ENCODE measurements at regions not wholly inside any gene's neighbourhood (a gene's known extent, or its start where the extent isn't known, plus 50 kb on each side); places are given as distances from the start of the nearest gene placed in this dataset.

DNA sequence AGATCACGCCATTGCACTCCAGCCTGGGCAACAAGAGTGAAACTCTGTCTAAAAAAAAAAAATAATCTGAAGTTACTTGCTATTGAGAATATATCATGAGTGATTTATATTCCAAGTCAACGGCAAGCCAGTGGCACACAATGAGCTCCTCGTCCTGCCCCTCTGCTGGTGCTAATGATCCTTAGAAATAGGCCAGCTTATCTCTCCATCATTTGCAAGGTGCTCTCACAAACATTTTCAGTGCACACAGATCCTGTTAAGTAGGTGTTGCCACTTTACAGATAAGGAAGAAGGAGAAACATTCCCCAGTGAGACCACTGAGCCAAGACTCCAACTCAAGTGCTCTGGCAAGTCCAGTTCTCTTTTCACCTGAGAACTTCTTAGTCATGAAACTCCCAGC is 91.3 kb upstream of the GPR45 start:
- DNase-seq = no peak

DNA sequence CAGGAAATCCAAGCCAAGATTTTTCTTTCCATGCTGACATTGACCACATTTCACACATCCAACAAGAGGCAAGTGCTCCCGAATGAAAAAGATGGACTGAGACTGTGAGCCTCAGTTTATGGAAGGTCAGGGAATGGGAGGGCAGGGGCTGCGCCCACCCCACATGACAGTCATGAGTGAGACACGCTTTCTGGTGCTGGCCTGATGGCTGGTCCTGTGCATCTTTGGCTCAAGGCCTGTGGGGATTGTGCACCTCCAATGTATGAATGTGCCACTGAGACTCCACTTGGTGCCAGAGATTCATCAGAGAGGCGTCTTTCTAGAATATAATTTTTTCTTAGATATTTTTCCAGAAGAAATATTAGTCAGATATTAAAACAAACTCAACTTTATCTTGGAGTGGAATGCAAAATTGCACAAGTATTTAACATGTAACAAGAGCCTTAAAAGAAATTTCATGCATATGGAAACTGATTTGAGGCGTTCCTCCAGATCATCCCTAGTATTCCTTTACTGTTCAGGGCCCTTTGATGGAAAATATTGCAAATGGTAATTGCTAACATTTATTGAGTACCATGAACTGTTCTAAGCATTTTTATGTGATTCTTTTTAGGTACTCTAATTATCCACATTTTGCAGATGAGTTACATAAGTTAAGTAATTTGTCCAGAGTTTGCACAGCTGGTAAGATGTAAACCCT is 87.3 kb upstream of the GPR45 start:
- DNase-seq = no peak

DNA sequence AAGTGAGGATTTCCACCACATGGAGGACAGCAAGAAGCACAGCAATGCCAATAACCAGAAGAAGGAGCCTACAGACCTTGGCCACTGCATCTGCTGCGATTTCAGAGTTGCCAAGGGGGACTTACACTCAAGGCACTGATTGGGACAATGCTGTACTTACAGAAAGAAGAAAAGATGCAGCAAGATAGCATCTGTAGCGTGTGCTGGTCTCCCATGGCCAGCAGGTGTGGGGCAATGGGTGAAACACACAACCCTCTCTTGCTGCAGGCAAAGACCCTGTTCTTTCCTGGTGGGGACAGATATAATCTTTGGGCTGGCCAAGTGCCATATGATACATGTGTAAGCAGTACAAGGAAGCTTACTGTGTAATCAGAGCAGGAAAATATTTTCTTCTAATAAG is 85.4 kb upstream of the GPR45 start:
- no peak for DNase-seq

DNA sequence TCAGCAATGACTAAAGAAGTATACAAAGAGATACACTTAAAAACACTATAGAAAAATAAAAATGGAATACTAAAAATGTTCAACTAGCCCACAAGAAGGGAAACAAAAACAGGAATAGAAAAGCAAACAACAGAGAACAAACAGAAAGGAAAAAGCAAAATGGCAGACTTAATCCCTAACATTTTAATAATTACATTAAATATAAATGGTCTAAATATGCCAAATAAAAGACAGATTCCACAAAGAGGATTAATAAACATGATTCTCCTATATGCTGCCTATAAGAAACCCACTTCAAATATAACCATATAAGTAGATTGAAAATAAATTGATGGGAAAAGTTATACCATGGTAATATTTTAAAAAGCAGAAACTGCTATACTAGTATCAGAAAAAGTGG is 83.5 kb upstream of the GPR45 start:
- no peak for DNase-seq

DNA sequence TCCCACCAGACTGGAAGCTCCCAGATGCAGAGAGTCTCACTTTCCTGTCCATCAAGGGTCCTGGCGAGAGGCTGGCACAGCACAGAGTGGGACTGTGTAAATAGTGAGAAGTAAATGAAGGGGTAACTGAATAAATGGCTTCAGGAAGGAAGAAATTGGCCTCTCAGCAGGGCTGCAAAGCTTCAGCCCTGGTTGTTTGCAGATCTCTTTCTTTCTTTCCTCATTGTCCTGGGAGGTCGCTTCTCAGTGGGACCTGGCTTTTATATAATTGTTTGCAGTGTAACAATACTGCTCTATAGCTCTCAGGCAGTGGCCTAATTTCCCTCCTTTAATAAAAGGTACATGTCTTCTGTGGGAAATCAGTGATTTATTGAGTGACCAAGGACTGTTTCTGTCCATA is 74.9 kb upstream of the GPR45 start:
- no peak for DNase-seq

DNA sequence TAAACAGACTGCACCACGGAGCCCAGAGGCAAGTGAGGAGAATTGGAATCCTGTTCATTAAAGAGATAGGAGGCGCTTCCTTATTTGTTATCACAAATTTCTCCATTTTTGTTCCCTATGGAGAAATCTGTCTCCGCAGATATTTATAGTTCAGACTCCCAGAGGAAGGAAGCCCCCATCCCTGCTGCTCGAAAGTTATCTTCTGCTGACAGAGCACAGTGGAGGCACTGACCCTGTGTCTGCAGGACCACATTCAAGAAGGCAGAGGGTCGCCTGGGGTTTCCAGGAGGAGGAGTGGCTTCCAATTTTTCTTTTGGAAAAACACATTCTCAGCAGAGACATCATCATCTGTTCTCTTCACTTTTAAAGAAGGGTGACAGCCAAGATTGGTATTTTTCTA is 73.0 kb upstream of the GPR45 start:
- DNase-seq = no peak

- no peak for DNase-seq
Measured at GRCh38 chr2:105175231-105175630, 66.3 kb upstream of the GPR45 start.

DNA sequence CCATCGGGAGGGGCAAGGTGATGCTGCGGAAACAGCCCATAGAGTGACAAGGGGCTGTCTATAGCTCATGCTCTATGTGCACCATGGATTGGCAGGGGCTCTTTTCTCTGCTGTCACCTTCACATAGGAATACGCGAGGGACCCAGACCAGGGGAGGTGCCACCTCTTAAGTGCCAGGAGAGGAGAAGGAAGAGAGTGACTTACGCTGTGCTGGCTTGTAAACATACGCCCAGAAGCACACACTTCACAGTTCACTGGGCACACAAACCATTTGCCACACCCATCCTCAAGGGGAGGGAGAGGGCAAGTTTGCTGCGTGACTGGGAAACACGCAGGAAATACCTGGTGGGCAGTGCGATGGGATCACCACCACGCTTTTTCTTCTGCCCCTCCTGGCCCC is 65.1 kb upstream of the GPR45 start:
- no peak for DNase-seq

GRCh38 chr2:105177008-105177407 is 64.5 kb upstream of the GPR45 start:
- no peak for DNase-seq

DNA sequence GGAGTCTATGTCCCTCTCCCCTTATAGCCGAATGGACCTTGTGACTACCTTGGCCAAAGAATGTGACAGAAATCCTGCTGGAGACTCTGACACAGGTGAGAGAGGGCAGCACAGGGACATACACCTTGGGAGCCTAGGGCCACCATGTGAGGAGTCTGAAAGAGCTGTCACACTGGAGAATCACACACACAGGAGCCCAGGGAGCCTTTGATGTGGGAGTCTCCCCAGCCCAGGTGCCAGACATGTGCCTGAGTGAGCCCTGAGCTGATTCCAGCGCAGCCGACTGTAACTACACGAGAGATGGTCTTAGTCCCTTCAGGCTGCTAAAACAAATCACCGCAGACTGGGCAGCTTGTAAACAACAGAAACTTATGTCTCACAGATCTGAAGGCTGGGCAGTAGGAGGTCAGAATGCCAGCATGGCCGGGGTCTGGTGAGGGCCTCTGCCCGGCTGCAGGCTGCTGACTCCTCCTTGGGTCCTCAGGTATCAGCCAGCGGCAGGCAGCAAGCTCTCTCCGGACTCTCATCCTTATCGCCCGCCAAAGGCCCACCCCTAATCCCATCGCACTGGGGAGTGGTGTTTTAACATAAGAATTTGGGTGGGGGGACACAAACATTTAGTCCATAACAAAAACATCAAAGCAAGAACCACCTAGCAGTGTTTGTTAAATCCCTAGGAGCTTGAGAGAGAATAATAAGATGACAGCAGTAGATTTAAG is 63.8 kb upstream of the GPR45 start:
- no peak for DNase-seq

DNA sequence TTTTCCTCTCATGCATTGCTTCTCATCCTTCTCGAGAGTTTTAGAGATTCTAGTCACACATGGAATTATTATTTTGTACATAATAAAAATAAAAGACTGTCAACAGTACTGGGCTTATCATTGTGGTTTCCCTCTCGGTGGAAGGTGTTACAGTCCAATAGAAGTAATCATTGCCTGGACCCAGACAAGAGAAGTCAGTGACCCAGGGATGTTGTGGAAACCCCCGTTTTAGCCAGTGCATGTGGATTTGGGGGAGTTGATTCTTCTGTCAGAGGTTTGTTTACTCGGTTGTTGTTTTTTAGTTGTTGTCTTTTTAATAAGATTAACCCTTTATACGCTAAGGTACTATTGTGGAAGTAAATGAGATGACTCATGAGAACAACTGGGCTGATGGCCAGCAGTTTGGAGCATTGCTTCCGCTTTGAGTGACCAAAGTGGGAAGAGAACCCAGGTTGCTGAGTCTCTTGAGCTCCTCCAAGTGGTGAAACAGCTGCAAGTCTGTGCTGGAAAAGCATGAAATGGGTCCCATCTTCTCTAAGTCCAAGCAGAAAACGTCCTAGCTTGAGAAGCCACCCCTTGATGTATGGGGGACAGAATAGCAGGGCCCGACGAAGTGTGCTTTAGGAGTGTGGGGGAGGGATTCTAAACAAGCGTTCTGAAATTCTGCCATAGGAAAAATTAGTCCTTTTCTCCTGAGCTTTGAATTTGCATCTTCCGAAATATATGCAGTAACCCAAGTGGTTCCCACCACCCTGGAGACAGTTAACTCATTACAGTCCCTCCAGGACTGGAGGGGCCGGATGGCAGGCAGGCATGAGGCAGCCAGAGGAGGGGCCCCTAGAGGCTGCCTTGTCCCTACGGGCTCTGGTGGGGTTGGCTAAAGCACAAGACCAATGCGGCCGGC is 61.8 kb upstream of the GPR45 start:
- DNase-seq = no peak

DNA sequence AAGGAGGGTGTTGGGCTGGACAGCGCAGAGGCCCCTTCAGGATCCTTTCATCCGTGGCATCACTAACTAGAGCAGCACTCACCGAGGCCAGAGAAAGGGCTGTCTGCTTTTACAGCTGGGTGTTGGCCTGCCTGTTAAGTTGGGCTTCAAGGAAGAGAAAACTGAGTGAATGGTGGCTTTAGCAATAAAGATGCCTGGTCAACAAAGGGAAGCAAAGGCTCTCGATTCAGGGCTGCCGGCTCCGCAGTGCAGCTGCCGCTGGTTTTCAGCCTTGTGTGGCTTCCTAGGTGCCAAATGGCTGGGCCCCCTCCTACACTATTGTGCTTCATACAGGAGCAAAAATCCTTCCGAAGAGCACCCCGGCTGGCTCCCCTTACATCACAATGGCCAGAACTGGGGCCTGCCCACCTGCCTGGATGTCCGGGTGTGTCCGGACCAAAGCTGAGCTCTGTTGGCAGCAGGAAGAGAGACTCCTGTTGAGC is 61.0 kb upstream of the GPR45 start:
- DNase-seq = peak in 1 of 2 experiments; percentile 59

GRCh38 chr2:105181282-105181681 is 60.3 kb upstream of the GPR45 start:
- no peak for DNase-seq

DNA sequence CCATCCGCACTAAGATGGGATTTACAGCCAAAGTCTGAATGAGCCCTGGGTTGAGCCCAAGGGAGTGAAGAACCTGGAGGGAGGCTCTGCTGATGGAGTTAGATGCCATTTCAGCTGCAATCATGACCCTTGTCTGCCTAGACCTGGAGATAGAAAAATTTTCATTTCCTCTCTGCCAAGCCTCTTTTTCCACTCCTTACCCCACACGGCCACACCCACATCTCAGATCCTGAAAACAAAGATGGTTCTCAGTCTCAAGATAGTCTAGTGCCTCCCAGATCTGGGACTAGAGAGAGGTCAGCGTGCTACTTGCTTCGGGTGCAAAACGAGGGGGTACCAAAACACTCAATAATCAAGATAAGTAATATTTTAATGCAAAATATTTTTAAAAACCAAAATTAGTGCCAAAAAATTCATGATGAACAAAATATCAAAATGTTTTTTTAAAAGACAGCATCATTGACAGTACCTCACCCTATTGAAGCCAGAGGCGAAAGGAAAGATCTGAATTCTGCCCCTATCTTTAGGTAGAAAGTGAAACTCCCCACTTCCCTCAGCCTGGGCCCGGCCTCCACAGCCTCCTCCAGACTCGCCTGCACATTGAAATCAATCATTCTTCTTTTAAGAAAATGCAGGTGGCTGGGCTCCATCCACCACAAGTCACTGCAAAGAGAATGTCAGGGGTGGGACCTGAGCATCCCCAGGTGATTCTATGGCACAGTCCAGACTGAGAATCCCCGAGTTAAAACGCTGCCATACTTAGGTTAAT is 57.8 kb upstream of the GPR45 start:
- DNase-seq = no peak

DNA sequence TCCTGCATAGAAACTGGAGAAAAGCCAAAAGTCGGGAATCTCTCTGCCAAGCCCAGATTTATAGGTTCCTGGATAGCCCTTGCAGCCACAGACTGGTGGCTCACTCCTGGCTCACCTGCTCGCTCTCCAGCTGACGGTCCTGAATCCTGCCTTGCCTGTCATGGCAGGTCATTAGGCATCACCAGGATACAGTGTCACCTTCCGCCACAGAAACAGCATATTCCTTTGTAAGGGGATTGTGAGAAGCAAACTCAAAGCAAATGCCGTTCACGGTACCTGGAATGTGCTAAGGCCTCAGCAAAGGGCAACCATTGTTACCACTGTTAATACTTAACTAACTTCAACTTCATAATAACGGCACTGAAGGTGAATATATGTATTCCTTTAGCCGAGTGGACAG is 57.1 kb upstream of the GPR45 start:
- DNase-seq = no peak

DNA sequence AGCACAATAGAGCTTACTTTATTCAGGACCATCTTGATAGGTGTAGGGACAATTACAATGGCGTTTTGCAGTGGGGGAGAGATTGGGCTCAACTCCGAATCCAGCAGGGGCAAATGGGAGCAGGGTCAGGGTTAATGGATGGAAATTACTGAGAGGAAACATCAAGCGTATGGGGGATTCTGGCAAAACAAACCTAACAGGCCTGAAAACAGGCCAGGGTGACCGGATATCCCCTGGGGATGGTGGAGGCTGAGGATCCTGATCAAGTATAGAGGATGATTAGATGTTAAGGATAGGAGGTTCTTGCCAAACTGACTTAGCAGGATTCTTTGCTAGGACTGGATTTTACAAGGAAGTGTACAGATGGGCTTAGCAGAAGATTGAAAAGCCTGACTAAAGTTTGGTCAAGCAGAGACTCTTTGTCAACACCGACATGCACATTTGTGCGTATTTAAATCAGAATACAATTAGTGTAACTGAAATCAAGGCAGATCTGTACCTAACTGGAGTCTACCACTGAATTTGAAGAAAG is 54.5 kb upstream of the GPR45 start:
- no peak for DNase-seq

DNA sequence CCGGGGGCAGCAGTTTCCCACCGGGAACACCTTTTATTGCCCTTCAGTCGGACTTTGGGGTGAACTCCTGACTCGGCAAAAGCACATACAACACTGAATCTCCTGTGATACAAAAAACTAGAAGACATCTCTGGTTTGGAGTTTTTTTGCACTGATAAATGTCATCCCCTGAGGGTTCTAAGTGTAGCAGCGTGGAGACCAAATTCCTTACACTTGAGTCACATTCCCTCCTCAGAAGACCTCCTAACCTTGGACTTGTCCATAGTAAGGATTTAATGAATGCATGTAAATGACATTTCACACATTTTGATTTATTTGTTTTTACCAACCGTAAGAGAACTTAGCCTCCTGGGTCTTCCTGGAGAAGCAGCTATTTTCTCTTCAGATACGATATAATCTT is 54.0 kb upstream of the GPR45 start:
- no peak for DNase-seq

DNA sequence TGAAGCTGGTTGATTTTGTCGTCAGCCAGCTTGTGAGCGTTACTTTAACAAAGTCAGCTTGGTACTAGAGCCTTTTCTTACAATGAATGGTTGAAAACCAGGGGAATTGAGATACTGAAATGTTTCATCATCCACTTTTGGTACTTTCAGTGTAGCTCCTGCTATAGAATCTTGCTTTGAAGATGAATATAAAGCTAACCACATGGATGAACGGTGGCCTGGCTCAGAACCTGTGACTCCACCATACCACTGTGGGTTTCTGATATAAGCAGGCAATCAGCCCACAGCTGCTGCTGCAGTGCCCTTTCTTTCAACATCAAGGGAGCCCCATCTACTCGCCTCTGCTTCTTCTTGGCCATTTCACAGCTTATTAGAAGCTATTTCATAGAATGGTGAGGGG is 53.2 kb upstream of the GPR45 start:
- no peak for DNase-seq

All from NCI-H187 (cell line).